WTC11 (cell line): ENCODE measurements at regions not wholly inside any gene's neighbourhood (a gene's known extent, or its start where the extent isn't known, plus 50 kb on each side); places are given as distances from the start of the nearest gene placed in this dataset.

Source experiments
- ATAC-seq: fragments of 200-7000 bp; cut with Tn5 transposase; 2 replicates; pipeline ENCODE4 v1.10.0; 2021; ENCODE audit warnings: mild to moderate bottlenecking, moderate library complexity
- CTCF ChIA-PET: fragments of 300-600 bp; sonication (Branson Sonifier 250); formaldehyde crosslinking; loops from one replicate; lab custom pipeline; 2021; ENCODE audit warnings: antibody characterized with exemption; lab: Charles Lee
- POLR2A ChIA-PET: fragments of 350-600 bp; sonication (Branson Sonifier 250); formaldehyde crosslinking; loops from one replicate; lab custom pipeline; 2021; ENCODE audit warnings: antibody characterized with exemption; lab: Charles Lee
- DNase-seq: peaks from one replicate; pipeline ENCODE4 v3.0.0; 2021; ENCODE audit warnings: low spot score
- H3K27ac Mint-ChIP-seq: 2 replicates; pipeline ENCODE4 v1.8.0; 2021; ENCODE audit warnings: mixed read lengths
- H3K27me3 Mint-ChIP-seq: 2 replicates; pipeline ENCODE4 v1.8.0; 2021; ENCODE audit warnings: low read depth, mild to moderate bottlenecking, moderate library complexity, mixed read lengths
- H3K36me3 Mint-ChIP-seq: 2 replicates; pipeline ENCODE4 v1.8.0; 2021; ENCODE audit warnings: mixed read lengths
- H3K4me1 Mint-ChIP-seq: 2 replicates; pipeline ENCODE4 v1.8.0; 2022; ENCODE audit warnings: mixed read lengths
- H3K4me3 Mint-ChIP-seq: 2 replicates; pipeline ENCODE4 v1.8.0; 2021; ENCODE audit warnings: mild to moderate bottlenecking, moderate library complexity, mixed read lengths
- H3K9me3 Mint-ChIP-seq: 2 replicates; pipeline ENCODE4 v1.8.0; 2021; ENCODE audit warnings: mixed read lengths
- ATF6 ChIP-seq: sonication (generic); formaldehyde crosslinking; IDR thresholded peaks from 2 replicates; pipeline ENCODE4 v1.8.1; 2023; ENCODE audit warnings: mild to moderate bottlenecking, missing genetic modification reagents
- ESRRA ChIP-seq: sonication (generic); formaldehyde crosslinking; IDR thresholded peaks from 2 replicates; pipeline ENCODE4 v1.8.1; 2022; ENCODE audit warnings: mild to moderate bottlenecking, missing genetic modification reagents, borderline replicate concordance
- FOXJ3 ChIP-seq: sonication (generic); formaldehyde crosslinking; IDR thresholded peaks from 2 replicates; pipeline ENCODE4 v1.9.0; 2021; ENCODE audit warnings: missing genetic modification reagents, mild to moderate bottlenecking, borderline replicate concordance
- FOXK1 ChIP-seq: sonication (generic); formaldehyde crosslinking; IDR thresholded peaks from 2 replicates; pipeline ENCODE4 v1.8.0; 2022; ENCODE audit warnings: mild to moderate bottlenecking, moderate library complexity, missing genetic modification reagents
- GRHL2 ChIP-seq: fragments of 250-450 bp; sonication (Bioruptor Pico); IDR thresholded peaks from 2 replicates; pipeline ENCODE4 v1.8.0; 2022; ENCODE audit warnings: mild to moderate bottlenecking, moderate library complexity; ENCODE audit not compliant: insufficient replicate concordance, severe bottlenecking
- IRF1 ChIP-seq: sonication (generic); formaldehyde crosslinking; IDR thresholded peaks from 2 replicates; pipeline ENCODE4 v1.8.0; 2023; ENCODE audit warnings: missing genetic modification reagents
- KAT7 ChIP-seq: sonication (generic); formaldehyde crosslinking; IDR thresholded peaks from 2 replicates; pipeline ENCODE4 v1.8.1; 2023; ENCODE audit warnings: missing genetic modification reagents, mild to moderate bottlenecking, borderline replicate concordance
- PRDM15 ChIP-seq: sonication (generic); formaldehyde crosslinking; IDR thresholded peaks from 2 replicates; pipeline ENCODE4 v1.8.0; 2022; ENCODE audit warnings: missing genetic modification reagents
- SMAD4 ChIP-seq: sonication (generic); formaldehyde crosslinking; IDR thresholded peaks from 2 replicates; pipeline ENCODE4 v1.8.0; 2022; ENCODE audit warnings: mild to moderate bottlenecking, missing genetic modification reagents
- SP1 ChIP-seq: sonication (generic); formaldehyde crosslinking; conservative IDR thresholded peaks from 2 replicates; pipeline ENCODE4 v1.8.1; 2022; ENCODE audit warnings: missing genetic modification reagents
- ZNF138 ChIP-seq: sonication (generic); formaldehyde crosslinking; conservative IDR thresholded peaks from 2 replicates; pipeline ENCODE4 v1.8.1; 2022; ENCODE audit warnings: mild to moderate bottlenecking, moderate library complexity, missing genetic modification reagents
- ZNF232 ChIP-seq: sonication (generic); formaldehyde crosslinking; IDR thresholded peaks from 2 replicates; pipeline ENCODE4 v1.8.0; 2022; ENCODE audit warnings: mild to moderate bottlenecking, missing genetic modification reagents
- ZNF423 ChIP-seq: fragments of 250-450 bp; sonication (Bioruptor Pico); IDR thresholded peaks from 2 replicates; pipeline ENCODE4 v2.1.2; 2022; ENCODE audit warnings: mild to moderate bottlenecking, moderate library complexity
- ZNF671 ChIP-seq: fragments of 250-450 bp; sonication (Bioruptor Pico); IDR thresholded peaks from 2 replicates; pipeline ENCODE4 v1.8.0; 2021; ENCODE audit warnings: mild to moderate bottlenecking
- TF ChIP-seq, protein P1 (sequence below): sonication (generic); formaldehyde crosslinking; IDR thresholded peaks from 2 replicates; pipeline ENCODE4 v1.8.1; 2022; ENCODE audit warnings: low read depth, mild to moderate bottlenecking, moderate library complexity, missing genetic modification reagents, borderline replicate concordance
- TF ChIP-seq, protein P2 (sequence below): sonication (generic); formaldehyde crosslinking; IDR thresholded peaks from 2 replicates; pipeline ENCODE4 v1.8.1; 2023; ENCODE audit warnings: mild to moderate bottlenecking, moderate library complexity, missing genetic modification reagents
- TF ChIP-seq, protein P3 (sequence below): sonication (generic); formaldehyde crosslinking; IDR thresholded peaks from 2 replicates; pipeline ENCODE4 v1.8.1; 2022; ENCODE audit warnings: mild to moderate bottlenecking, moderate library complexity, missing genetic modification reagents
- TF ChIP-seq, protein P4 (sequence below): sonication (generic); formaldehyde crosslinking; IDR thresholded peaks from 2 replicates; pipeline ENCODE4 v1.8.1; 2022; ENCODE audit warnings: low read depth, missing genetic modification reagents, borderline replicate concordance

GRCh38 chr12:110794623-110795280, 52.0 kb upstream of the CCDC63 start:
- ATAC-seq (no peak), DNase-seq (no peak)
- H3K4me1 Mint-ChIP-seq: peaks cover 7% of the 10 kb centered on the region
- no peak overlapping the region for H3K27ac Mint-ChIP-seq
- peaks cover under 1% of the 10 kb centered on the region; the same call in 1 of the 2 replicates for H3K9me3 Mint-ChIP-seq
- no peaks in the 10 kb centered on the region for H3K36me3 Mint-ChIP-seq
- POLR2A ChIA-PET: no interaction called here
- H3K4me3 Mint-ChIP-seq: no peak overlapping the region
- H3K27me3 Mint-ChIP-seq: peaks cover 3% of the 10 kb centered on the region
- TF ChIP-seq SMAD4 (CRISPR knock-in tag) (no peak), ZNF423 (CRISPR knock-in tag) (no peak), SP1 (CRISPR knock-in tag) (no peak), ATF6 (CRISPR knock-in tag) (no peak), ZNF138 (CRISPR knock-in tag) (no peak), FOXJ3 (CRISPR knock-in tag) (no peak), GRHL2 (CRISPR knock-in tag) (no peak)
- TF ChIP-seq, protein P1, sequence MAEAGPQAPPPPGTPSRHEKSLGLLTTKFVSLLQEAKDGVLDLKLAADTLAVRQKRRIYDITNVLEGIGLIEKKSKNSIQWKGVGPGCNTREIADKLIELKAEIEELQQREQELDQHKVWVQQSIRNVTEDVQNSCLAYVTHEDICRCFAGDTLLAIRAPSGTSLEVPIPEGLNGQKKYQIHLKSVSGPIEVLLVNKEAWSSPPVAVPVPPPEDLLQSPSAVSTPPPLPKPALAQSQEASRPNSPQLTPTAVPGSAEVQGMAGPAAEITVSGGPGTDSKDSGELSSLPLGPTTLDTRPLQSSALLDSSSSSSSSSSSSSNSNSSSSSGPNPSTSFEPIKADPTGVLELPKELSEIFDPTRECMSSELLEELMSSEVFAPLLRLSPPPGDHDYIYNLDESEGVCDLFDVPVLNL (CRISPR knock-in tag): no peak
- CTCF ChIA-PET: no interaction called here

GRCh38 chr12:110796952-110797351, 49.8 kb upstream of the CCDC63 start:
- H3K4me3 Mint-ChIP-seq: no peak overlapping the region
- CTCF ChIA-PET: interaction anchor here (0.7 kb wide), 2 partner anchors 88 to 92 kb away, joined by 3 to 4 read pairs; no protein-coding TSS in a partner anchor
- DNase-seq (no peak), ATAC-seq (no peak)
- H3K9me3 Mint-ChIP-seq: peaks cover 16% of the 10 kb centered on the region
- POLR2A ChIA-PET: interaction anchor here (0.6 kb wide), 1 partner anchor 336 kb away, joined by 3 read pairs; no protein-coding TSS in a partner anchor
- H3K27me3 Mint-ChIP-seq: peaks cover 14% of the 10 kb centered on the region
- no peaks in the 10 kb centered on the region for H3K36me3 Mint-ChIP-seq
- H3K27ac Mint-ChIP-seq: no peak overlapping the region
- no peaks in the 10 kb centered on the region for H3K4me1 Mint-ChIP-seq
- TF ChIP-seq ZNF423 (CRISPR knock-in tag): no peak
- TF ChIP-seq, protein P2, sequence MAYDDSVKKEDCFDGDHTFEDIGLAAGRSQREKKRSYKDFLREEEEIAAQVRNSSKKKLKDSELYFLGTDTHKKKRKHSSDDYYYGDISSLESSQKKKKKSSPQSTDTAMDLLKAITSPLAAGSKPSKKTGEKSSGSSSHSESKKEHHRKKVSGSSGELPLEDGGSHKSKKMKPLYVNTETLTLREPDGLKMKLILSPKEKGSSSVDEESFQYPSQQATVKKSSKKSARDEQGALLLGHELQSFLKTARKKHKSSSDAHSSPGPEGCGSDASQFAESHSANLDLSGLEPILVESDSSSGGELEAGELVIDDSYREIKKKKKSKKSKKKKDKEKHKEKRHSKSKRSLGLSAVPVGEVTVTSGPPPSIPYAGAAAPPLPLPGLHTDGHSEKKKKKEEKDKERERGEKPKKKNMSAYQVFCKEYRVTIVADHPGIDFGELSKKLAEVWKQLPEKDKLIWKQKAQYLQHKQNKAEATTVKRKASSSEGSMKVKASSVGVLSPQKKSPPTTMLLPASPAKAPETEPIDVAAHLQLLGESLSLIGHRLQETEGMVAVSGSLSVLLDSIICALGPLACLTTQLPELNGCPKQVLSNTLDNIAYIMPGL (CRISPR knock-in tag): no peak
- TF ChIP-seq PRDM15 (CRISPR knock-in tag): no peak
- TF ChIP-seq FOXK1 (CRISPR knock-in tag): no peak
- TF ChIP-seq KAT7: no peak
- no peak for TF ChIP-seq ZNF232 (CRISPR knock-in tag)
- TF ChIP-seq, protein P3, sequence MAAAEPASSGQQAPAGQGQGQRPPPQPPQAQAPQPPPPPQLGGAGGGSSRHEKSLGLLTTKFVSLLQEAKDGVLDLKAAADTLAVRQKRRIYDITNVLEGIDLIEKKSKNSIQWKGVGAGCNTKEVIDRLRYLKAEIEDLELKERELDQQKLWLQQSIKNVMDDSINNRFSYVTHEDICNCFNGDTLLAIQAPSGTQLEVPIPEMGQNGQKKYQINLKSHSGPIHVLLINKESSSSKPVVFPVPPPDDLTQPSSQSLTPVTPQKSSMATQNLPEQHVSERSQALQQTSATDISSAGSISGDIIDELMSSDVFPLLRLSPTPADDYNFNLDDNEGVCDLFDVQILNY (CRISPR knock-in tag): no peak
- TF ChIP-seq, protein P4, sequence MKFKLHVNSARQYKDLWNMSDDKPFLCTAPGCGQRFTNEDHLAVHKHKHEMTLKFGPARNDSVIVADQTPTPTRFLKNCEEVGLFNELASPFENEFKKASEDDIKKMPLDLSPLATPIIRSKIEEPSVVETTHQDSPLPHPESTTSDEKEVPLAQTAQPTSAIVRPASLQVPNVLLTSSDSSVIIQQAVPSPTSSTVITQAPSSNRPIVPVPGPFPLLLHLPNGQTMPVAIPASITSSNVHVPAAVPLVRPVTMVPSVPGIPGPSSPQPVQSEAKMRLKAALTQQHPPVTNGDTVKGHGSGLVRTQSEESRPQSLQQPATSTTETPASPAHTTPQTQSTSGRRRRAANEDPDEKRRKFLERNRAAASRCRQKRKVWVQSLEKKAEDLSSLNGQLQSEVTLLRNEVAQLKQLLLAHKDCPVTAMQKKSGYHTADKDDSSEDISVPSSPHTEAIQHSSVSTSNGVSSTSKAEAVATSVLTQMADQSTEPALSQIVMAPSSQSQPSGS: no peak
- TF ChIP-seq IRF1 (CRISPR knock-in tag): no peak
- TF ChIP-seq ZNF671: no peak
- no peak for TF ChIP-seq ATF6 (CRISPR knock-in tag)
- no peak for TF ChIP-seq GRHL2 (CRISPR knock-in tag)
- no peak for TF ChIP-seq ESRRA
